Lower leg skin (tissue), 3 donors: ENCODE measurements at regions not wholly inside any gene's neighbourhood (a gene's known extent, or its start where the extent isn't known, plus 50 kb on each side); places are given as distances from the start of the nearest gene placed in this dataset.

Source experiments
- CTCF ChIP-seq, 3 donors: fragments of 450-650 bp; IDR thresholded peaks; one replicate each; pipeline ENCODE4 v1.5.1; 2016; ENCODE audit warnings: antibody characterized with exemption in 3 of 3, mild to moderate bottlenecking in 3 of 3, moderate library complexity in 2 of 3
- POLR2A ChIP-seq, 2 donors: fragments of 450-650 bp; IDR thresholded peaks; one replicate each; pipeline ENCODE4 v1.6.1; 2016 to 2017; ENCODE audit warnings: antibody characterized with exemption in 2 of 2, mild to moderate bottlenecking in 1 of 2, moderate library complexity in 1 of 2

- TF ChIP-seq CTCF (IDR thresholded peaks at IDR 0.05) (no peak), POLR2A (IDR thresholded peaks at IDR 0.05) (no peak)
Observed at GRCh38 chr1:78322928-78323680, 167.7 kb upstream of the PTGFR start.
